Karpas-422 (cell line): ENCODE measurements at regions not wholly inside any gene's neighbourhood (a gene's known extent, or its start where the extent isn't known, plus 50 kb on each side); places are given as distances from the start of the nearest gene placed in this dataset.
A peak's percentile ranks its signal among the peaks of the same experiment; 100 is the strongest.

Experiments used
- DNase-seq: peaks from one replicate; pipeline ENCODE4 v3.0.0-alpha.2; 2015
- H2AFZ ChIP-seq: fragments of 200-600 bp; sonication (generic); 2 replicates; pipeline ENCODE4 v1.6.1; 2014; ENCODE audit warnings: antibody characterized with exemption, low read length, mixed read lengths
- H3K27ac ChIP-seq: fragments of 200-600 bp; sonication (generic); 2 replicates; pipeline ENCODE4 v1.5.1; 2014; ENCODE audit warnings: mild to moderate bottlenecking, low read length, moderate library complexity
- H3K27me3 ChIP-seq: fragments of 200-600 bp; sonication (generic); 2 replicates; pipeline ENCODE4 v1.6.1; 2014; ENCODE audit warnings: low read length, mixed read lengths
- H3K36me3 ChIP-seq: fragments of 200-600 bp; sonication (generic); 2 replicates; pipeline ENCODE4 v1.6.1; 2014; ENCODE audit warnings: low read length, mixed read lengths; ENCODE audit not compliant: insufficient read depth
- H3K4me1 ChIP-seq: fragments of 200-600 bp; sonication (generic); 2 replicates; pipeline ENCODE4 v1.6.1; 2014; ENCODE audit warnings: mild to moderate bottlenecking, low read length, mixed read lengths
- H3K4me2 ChIP-seq: fragments of 200-600 bp; sonication (generic); 2 replicates; pipeline ENCODE4 v1.6.1; 2014; ENCODE audit warnings: low read length, low read depth, mild to moderate bottlenecking; ENCODE audit not compliant: poor library complexity, severe bottlenecking
- H3K4me3 ChIP-seq: fragments of 200-600 bp; sonication (generic); 2 replicates; pipeline ENCODE4 v1.5.1; 2014; ENCODE audit warnings: mild to moderate bottlenecking, antibody characterized with exemption, low read length, mixed read lengths
- H3K79me2 ChIP-seq: fragments of 200-600 bp; sonication (generic); 2 replicates; pipeline ENCODE4 v1.6.1; 2014; ENCODE audit warnings: mild to moderate bottlenecking, low read length, mixed read lengths
- H3K9ac ChIP-seq: fragments of 200-600 bp; sonication (generic); 2 replicates; pipeline ENCODE4 v1.6.0; 2014; ENCODE audit warnings: low read length
- H3K9me2 ChIP-seq: fragments of 200-600 bp; sonication (generic), shearing (Covaris generic); replicated peaks from 2 replicates; pipeline ENCODE4 v1.6.0; 2014; ENCODE audit warnings: mild to moderate bottlenecking, low read length, moderate library complexity; ENCODE audit not compliant: insufficient read depth
- H3K9me3 ChIP-seq: fragments of 300-700, 200-600 bp; sonication (generic); 2 replicates; pipeline ENCODE4 v1.6.1; 2014; ENCODE audit warnings: low read length, mixed read lengths
- H4K20me1 ChIP-seq: fragments of 200-600 bp; sonication (generic); 2 replicates; pipeline ENCODE4 v1.6.1; 2014; ENCODE audit warnings: mild to moderate bottlenecking, antibody characterized with exemption, low read length, low read depth; ENCODE audit not compliant: insufficient read depth

GRCh38 chr5:133905424-133905823 lies 63.0 kb downstream of the C5orf15 start:
- Histone ChIP-seq H4K20me1 (no peaks in the 10 kb centered on the region), H3K27ac (no peak overlapping the region), H3K27me3 (no peaks in the 10 kb centered on the region), H3K4me3 (no peak overlapping the region), H3K9me2 (no peaks in the 10 kb centered on the region), H3K9me3 (no peaks in the 10 kb centered on the region), H3K9ac (no peak overlapping the region), H3K4me2 (no peak overlapping the region), H3K79me2 (no peaks in the 10 kb centered on the region), H3K36me3 (no peaks in the 10 kb centered on the region), H2AFZ (no peak overlapping the region), H3K4me1 (no peaks in the 10 kb centered on the region)
- DNase-seq, result no peak

GRCh38 chr5:133904641-133905040 lies 63.8 kb downstream of the C5orf15 start:
- Histone ChIP-seq H3K27ac (no peak overlapping the region), H3K9me2 (no peaks in the 10 kb centered on the region), H3K27me3 (no peaks in the 10 kb centered on the region), H3K4me3 (no peak overlapping the region), H3K36me3 (no peaks in the 10 kb centered on the region), H3K4me2 (no peak overlapping the region), H3K79me2 (no peaks in the 10 kb centered on the region), H4K20me1 (no peaks in the 10 kb centered on the region), H2AFZ (no peak overlapping the region), H3K9ac (no peak overlapping the region), H3K4me1 (no peaks in the 10 kb centered on the region), H3K9me3 (no peaks in the 10 kb centered on the region)
- DNase-seq, result no peak

DNA sequence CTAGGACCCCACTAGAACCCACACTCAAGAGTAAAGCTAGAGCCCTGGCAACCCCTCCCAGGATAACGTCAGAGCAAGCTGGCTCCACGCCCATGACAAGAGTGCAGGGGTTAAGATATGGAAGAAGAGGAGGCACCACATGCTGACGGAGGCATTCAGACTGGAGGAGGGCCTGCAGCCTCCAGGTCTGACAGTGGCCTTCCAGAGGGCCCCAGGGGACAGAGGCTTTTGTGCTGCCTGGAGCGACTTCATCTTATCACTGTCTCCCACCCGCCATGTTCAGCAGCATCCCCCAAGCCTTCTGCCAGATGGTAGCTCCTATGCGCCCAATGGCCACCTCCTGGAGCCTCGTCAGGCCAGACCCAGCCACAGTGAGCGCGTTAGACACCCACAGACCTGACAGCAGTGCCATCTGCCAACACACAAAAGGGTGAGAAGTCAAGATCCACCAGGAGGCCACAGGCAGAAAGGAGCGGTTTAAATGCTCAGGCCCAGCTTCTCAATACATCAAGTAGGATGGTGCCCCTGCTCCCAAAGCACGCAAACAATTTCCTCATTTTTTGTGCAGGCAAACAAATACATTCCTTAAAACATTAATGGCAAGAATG lies 65.8 kb downstream of the C5orf15 start:
- no peaks in the 10 kb centered on the region for H3K9me3 ChIP-seq
- no peak overlapping the region for H3K9ac ChIP-seq
- no peak overlapping the region for H3K4me2 ChIP-seq

GRCh38 chr5:133900534-133901270 lies 67.7 kb downstream of the C5orf15 start:
- H3K4me1 ChIP-seq, result peaks cover 18% of the 10 kb centered on the region
- H3K9me2 ChIP-seq, result no peaks in the 10 kb centered on the region
- H4K20me1 ChIP-seq, result no peaks in the 10 kb centered on the region
- no peaks in the 10 kb centered on the region for H3K36me3 ChIP-seq
- no peak overlapping the region for H3K9ac ChIP-seq
- no peaks in the 10 kb centered on the region for H3K27me3 ChIP-seq
- no peaks in the 10 kb centered on the region for H3K79me2 ChIP-seq
- no peak for DNase-seq
- no peak overlapping the region for H3K4me3 ChIP-seq
- H3K27ac ChIP-seq, result no peak overlapping the region
- H3K9me3 ChIP-seq, result no peaks in the 10 kb centered on the region
- H2AFZ ChIP-seq, result no peak overlapping the region
- H3K4me2 ChIP-seq, result no peak overlapping the region

More for the DNA sequence above, 65.8 kb downstream of the C5orf15 start:
- DNase-seq, result no peak
- Histone ChIP-seq H3K4me3 (no peak overlapping the region), H3K36me3 (no peaks in the 10 kb centered on the region), H3K27me3 (no peaks in the 10 kb centered on the region), H4K20me1 (no peaks in the 10 kb centered on the region), H3K4me1 (peaks cover 14% of the 10 kb centered on the region), H2AFZ (no peak overlapping the region), H3K27ac (no peak overlapping the region), H3K9me2 (no peaks in the 10 kb centered on the region), H3K79me2 (no peaks in the 10 kb centered on the region)

DNA sequence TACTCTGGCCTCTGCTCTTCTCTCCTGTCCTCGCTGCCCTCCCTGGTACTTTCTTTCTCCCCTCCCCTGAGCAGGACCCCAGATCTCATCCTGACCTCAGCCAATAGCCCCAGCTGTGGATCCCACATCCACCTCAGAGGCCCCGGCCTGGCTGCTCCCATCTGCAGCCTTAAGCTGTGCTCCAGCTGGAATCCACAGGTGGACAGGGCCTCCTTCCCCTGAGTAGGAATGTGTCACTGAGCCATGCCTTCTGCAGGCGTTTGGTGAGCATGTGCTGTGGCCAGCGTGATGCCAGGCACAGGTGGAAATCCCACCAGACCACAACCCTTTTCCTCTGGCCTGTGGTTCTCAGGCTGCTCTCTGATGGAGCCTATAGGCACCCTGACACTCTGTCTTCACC lies 68.9 kb downstream of the C5orf15 start:
- Histone ChIP-seq H4K20me1 (no peaks in the 10 kb centered on the region), H3K9ac (no peak overlapping the region), H3K4me3 (no peak overlapping the region), H3K79me2 (no peaks in the 10 kb centered on the region), H3K9me3 (no peaks in the 10 kb centered on the region), H3K27me3 (no peaks in the 10 kb centered on the region), H3K4me1 (peaks cover 18% of the 10 kb centered on the region), H3K27ac (no peak overlapping the region), H3K36me3 (no peaks in the 10 kb centered on the region), H3K9me2 (no peaks in the 10 kb centered on the region), H2AFZ (no peak overlapping the region), H3K4me2 (no peak overlapping the region)
- no peak for DNase-seq

DNA sequence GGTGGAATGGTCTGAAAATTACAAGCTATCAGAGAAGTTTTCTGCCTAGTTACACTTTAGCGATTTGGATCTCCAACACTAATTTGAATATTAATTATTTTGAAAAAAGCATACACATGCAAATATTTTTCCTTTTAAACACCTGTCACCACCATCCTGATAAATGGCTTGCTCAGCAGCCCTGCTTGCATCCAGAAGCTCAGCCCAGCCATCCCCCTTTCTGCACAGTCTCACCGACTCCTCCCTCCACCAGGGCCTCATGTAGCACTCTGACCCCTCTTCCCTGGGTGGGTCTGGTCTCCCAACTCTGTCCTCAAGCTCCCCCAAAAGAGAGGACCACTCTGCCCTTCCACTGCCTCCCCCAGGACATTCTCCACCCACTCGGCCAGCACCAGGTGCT lies 70.0 kb downstream of the C5orf15 start:
- Histone ChIP-seq H3K9ac (no peak overlapping the region), H3K79me2 (no peaks in the 10 kb centered on the region), H3K9me2 (no peaks in the 10 kb centered on the region), H2AFZ (no peak overlapping the region), H3K27ac (no peak overlapping the region), H3K4me3 (no peak overlapping the region), H4K20me1 (no peaks in the 10 kb centered on the region), H3K27me3 (no peaks in the 10 kb centered on the region), H3K4me2 (peak overlapping the region; percentile 9), H3K9me3 (no peaks in the 10 kb centered on the region), H3K4me1 (peaks cover 25% of the 10 kb centered on the region), H3K36me3 (no peaks in the 10 kb centered on the region)
- no peak for DNase-seq

DNA sequence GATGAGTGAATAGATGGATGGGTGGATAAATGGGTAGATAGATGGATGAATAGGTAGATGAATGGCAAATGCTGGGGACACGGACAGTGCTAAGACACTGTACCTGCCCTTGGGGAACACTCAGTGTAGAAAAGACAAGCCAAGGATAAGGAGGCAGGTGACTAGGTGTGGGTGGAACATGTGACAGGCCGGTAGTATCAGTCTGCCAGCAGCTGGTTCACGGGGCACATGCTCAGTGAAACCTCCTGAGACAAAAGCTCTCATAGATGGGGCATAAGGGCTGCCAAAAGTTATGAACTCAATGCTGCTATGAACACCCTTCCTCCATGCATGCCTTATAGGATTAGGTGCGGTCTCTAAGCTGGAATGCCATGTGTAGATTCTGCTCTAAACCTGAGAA lies 71.0 kb downstream of the C5orf15 start:
- no peaks in the 10 kb centered on the region for H3K27me3 ChIP-seq
- H3K4me3 ChIP-seq, result no peak overlapping the region
- no peaks in the 10 kb centered on the region for H3K79me2 ChIP-seq
- H3K9me2 ChIP-seq, result no peaks in the 10 kb centered on the region
- no peak overlapping the region for H2AFZ ChIP-seq
- H3K9ac ChIP-seq, result no peak overlapping the region
- H3K4me1 ChIP-seq, result peaks cover 25% of the 10 kb centered on the region
- no peak overlapping the region for H3K27ac ChIP-seq
- H3K36me3 ChIP-seq, result no peaks in the 10 kb centered on the region
- no peaks in the 10 kb centered on the region for H4K20me1 ChIP-seq
- H3K9me3 ChIP-seq, result no peaks in the 10 kb centered on the region
- H3K4me2 ChIP-seq, result no peak overlapping the region
- no peak for DNase-seq

GRCh38 chr5:133896873-133897272 lies 71.6 kb downstream of the C5orf15 start:
- H3K27me3 ChIP-seq, result no peaks in the 10 kb centered on the region
- no peaks in the 10 kb centered on the region for H3K9me2 ChIP-seq
- no peaks in the 10 kb centered on the region for H3K36me3 ChIP-seq
- H3K4me1 ChIP-seq, result peaks cover 25% of the 10 kb centered on the region
- no peak for DNase-seq
- H3K9me3 ChIP-seq, result no peaks in the 10 kb centered on the region
- no peaks in the 10 kb centered on the region for H4K20me1 ChIP-seq
- no peaks in the 10 kb centered on the region for H3K79me2 ChIP-seq
- H3K27ac ChIP-seq, result no peak overlapping the region
- H3K4me3 ChIP-seq, result no peak overlapping the region
- no peak overlapping the region for H3K4me2 ChIP-seq
- no peak overlapping the region for H2AFZ ChIP-seq
- H3K9ac ChIP-seq, result no peak overlapping the region
